ENCODE measurements at regions not wholly inside any gene's neighbourhood (a gene's known extent, or its start where the extent isn't known, plus 50 kb on each side); places are given as distances from the start of the nearest gene placed in this dataset.
"Not testable (repeated sequence)": the region's sequence is repeated elsewhere in the genome, so short reads cannot be mapped to it uniquely, and the experiment has no call there.

DNA sequence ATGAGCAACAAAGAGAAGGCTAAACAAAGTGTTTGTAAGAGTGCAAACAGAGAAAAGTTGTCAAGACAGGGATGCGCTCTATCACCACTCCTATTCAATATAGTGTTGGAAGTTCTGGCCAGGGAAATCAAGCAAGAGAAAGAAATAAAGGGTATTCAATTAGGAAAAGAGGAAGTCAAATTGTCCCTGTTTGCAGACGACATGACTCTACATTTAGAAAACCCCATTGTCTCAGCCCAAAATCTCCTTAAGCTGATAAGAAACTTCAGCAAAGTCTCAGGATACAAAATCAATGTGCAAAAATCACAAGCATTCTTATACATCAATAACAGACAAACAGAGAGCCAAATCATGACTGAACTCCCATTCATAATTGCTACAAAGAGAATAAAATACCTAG lies 143.4 kb upstream of the POGK start:
- DNase-seq (ENCODE audit: low spot score) = not testable (repeated sequence)

DNA sequence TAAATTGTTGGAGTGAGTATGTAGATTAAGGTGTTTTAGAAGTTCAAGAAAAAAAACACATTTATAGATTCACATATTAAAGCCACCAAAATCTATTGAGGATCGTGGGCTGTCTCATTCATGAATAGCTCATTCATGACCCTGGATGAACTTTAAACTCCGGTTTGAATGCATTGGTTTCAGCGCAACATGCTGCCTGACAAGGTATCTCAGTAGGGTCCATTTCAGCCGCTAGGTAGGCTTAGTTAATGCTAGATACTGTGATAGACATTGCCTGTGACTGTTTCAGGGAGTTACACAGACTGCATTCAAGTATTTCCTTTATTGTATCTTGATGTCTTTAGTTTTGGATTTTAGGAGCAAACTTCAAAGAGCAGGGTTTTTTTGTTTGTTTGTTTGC lies 140.5 kb upstream of the POGK start:
- no peak for DNase-seq (ENCODE audit: low spot score)

DNA sequence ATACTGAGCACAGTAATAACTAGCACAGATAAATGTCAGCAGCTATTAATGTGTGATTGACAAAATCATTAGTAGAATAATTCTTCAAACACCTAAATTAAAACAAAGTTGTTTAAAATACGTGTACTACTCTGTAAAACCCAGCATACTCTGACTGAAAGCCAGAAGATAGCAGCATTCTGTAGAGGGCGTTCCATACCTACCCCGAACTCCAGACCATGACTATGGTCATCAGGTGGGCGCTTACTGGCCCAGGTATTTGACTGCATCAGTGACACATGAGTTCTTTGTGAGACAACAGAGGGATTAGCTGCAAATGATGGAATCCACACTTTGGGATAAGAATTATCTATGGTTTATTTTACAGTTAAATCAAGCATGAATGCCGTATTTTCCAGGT lies 139.7 kb upstream of the POGK start:
- no peak for DNase-seq (ENCODE audit: low spot score)

DNA sequence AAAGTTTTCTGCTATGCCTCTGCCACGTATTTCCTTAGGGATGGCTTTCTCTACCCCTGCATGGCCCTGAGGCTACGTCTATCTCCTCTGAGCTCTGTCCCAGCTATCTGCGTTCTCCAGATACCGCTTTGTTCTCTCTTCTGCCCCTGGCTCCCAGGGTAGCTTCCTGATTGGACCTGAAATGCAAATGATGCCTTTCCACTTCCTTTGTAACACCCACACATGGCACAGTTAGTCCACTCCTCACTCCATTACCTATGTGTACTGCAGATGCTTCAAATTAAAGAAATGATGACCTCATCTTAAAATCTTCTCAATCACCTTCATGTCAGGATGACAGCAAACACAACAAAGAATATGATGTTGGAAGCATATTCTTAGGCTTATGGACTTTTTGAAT lies 138.6 kb upstream of the POGK start:
- no peak for DNase-seq (ENCODE audit: low spot score)

GRCh38 chr1:166701603-166702100 lies 137.6 kb upstream of the POGK start:
- no peak for DNase-seq (ENCODE audit: low spot score)

DNA sequence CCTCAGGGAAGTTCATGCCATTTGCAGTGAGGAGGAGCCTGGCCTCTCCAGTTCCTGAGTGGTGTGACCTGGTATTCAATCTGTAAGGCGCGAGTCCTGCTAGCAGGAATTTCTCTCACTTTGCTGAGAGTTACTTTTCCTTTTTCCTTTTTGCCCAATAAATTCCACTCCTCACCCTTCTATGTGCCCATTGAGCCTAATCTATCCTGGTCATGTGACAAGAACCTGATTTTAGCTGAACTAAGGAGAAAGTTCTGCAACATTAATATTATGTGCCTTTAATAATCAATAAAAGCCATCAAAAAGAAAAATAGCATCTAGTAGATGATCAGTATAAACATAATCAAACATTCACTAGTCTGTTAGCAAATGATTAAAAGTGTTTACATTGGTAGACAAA lies 136.1 kb upstream of the POGK start:
- DNase-seq (ENCODE audit: low spot score) = no peak

DNA sequence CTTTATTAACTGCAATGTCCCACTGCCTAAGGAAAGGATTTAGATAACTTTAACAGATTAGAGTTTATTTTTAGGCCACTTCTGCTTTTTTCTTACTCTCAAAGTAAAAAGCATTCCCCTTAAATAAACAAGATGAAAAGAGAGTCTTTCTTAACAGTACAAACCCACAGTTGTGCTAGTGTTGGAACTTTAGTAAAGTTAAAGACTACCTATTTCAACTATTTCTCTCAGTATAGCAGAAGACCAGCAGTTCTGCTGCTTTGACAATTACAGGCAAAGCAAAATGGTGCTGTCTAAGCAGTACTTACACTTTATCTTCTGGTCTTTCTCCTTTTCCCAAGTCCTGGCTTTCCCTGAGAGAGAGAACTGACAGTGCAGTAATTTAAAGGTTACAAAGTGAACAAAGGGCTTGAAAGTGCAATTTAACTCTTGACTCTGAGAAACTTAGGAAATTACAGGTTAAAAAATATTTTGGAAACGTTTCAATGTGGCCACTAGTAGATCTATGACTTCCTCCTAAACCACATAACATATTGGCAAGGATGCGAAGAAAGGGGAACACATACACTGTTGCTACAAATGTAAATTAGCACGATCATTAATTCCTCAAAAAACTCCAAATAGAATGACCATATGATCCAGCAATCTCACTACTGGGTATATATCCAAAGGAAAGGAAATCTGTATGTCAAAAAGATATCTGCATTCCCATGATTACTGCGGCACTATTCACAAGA lies 135.4 kb upstream of the POGK start:
- no peak for DNase-seq (ENCODE audit: low spot score)

GRCh38 chr1:166705376-166706289 lies 133.6 kb upstream of the POGK start:
- no peak for DNase-seq (ENCODE audit: low spot score)

- DNase-seq (ENCODE audit: low spot score) = no peak
Observed at GRCh38 chr1:166716620-166717019, 122.7 kb upstream of the POGK start.

- DNase-seq (ENCODE audit: low spot score) = no peak
Observed at GRCh38 chr1:166721145-166721544, 118.1 kb upstream of the POGK start.

GRCh38 chr1:166730299-166730888 lies 108.9 kb upstream of the POGK start:
- no peak for DNase-seq (ENCODE audit: low spot score)

- no peak for DNase-seq (ENCODE audit: low spot score)
Observed at GRCh38 chr1:166738140-166738539, 101.1 kb upstream of the POGK start.

DNA sequence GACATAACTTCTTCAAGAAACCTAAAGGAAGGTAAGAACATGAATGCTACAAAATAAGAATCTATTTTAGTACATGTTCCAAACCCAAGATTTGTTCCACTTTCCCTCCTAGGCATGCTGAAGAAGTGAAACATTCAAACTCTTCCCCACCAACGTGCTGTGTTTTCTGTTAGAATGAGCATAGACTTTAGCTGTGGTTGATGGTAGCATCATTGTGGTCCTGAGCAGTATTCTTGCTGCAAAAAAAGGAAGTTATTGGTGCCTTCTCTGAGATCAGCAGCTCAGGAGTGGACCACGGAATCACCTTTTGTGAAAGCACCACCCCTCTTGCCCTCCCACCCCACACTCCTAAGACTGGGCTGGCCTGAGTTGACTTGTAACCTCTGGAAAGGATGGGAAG lies 100.4 kb upstream of the POGK start:
- no peak for DNase-seq (ENCODE audit: low spot score)

DNA sequence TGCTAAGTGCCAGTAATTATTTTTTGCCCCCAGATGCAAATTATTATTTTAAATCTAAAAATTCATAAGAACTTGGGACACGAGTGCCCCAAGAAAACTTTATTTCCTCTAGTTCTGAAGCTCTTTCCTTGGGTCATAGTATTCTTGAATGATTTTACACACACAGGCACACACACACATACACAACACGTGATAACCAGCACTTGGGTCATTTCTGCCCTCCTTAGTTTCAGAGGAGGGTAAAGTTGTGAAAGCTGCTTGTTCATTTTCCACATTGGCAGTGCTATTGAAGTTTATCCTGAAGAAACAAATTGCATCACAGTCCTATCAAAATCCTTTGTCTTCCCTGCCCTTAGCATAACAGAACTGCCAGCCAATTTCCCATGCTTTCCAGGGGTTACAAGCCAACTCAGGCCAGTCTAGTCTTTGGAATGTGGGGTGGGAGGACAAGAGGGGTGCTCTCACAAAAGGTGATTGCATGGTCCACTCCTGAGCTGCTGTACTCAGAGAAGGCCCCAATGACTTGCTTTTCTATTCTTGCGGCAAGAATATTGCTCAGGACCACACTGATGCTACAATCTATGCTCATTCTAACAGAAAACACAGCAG lies 98.5 kb upstream of the POGK start:
- no peak for DNase-seq (ENCODE audit: low spot score)

GRCh38 chr1:166763318-166763717 lies 76.0 kb upstream of the POGK start:
- no peak for DNase-seq (ENCODE audit: low spot score)

GRCh38 chr1:166766942-166767341 lies 72.3 kb upstream of the POGK start:
- DNase-seq (ENCODE audit: low spot score) = no peak

GRCh38 chr1:166784646-166785045 lies 54.6 kb upstream of the POGK start:
- DNase-seq (ENCODE audit: low spot score) = not testable (repeated sequence)

- no peak for DNase-seq (ENCODE audit: low spot score)
Observed at GRCh38 chr1:166785987-166786386, 53.3 kb upstream of the POGK start.

DNA sequence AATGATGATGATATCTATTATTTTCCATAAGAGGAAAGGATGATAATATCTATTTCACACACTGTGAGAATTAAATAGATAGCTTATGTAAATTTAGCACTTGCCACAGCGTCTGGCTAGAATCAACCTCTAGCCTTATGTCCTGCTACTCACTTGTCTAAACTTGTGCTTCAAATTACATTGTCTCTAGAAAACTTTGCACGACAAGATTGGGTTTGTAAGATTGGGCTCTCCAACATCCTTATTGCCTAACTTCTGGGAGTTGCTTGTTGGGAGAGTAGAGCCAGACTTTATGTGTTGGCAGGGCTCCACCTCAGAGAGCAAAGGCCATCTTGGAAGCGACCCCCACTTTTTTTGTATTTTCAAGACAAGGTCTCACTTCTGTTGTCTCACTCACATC lies 50.0 kb upstream of the POGK start:
- DNase-seq (ENCODE audit: low spot score) = no peak
